HG02610 (cell line): ENCODE measurements at regions not wholly inside any gene's neighbourhood (a gene's known extent, or its start where the extent isn't known, plus 50 kb on each side); places are given as distances from the start of the nearest gene placed in this dataset.

Experiments
- ATAC-seq: cut with Tn5 transposase; IDR thresholded peaks from one replicate; pipeline ENCODE4 v1.9.1; 2021; ENCODE audit warnings: mild to moderate bottlenecking, moderate library complexity; ENCODE audit not compliant: unreplicated experiment

GRCh38 chr1:229950908-229951307 lies 116.1 kb upstream of the GALNT2 start:
- no peak for ATAC-seq

- no peak for ATAC-seq
These were observed 115.0 kb upstream of the GALNT2 start for GRCh38 chr1:229951856-229952534.

- no peak for ATAC-seq
These were observed 114.1 kb upstream of the GALNT2 start for GRCh38 chr1:229952670-229953520.

GRCh38 chr1:229953736-229954326 lies 113.2 kb upstream of the GALNT2 start:
- ATAC-seq: no peak

- ATAC-seq: no peak
These were observed 102.8 kb upstream of the GALNT2 start for GRCh38 chr1:229964281-229964680.

- ATAC-seq: no peak
These were observed 96.3 kb upstream of the GALNT2 start for GRCh38 chr1:229970714-229971113.

DNA sequence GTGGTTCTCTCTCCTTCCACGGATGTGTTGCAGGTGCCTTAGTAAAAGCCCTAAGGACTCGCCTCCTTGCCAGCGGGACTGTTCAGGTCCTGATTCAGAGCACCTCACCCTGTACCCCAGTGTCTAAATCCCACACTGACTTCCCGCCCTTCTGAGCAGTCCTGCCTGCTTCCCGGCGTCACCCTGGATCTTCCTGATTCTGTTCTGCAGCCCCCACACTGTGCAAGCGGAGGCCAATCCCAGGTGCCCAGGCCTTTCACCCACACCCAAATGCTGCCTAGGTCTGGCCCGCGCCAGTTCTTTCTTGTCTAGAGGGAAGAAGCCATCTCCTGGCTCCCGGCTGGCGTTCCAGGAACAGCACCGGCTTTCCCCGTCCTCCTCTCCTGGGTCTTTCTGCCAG lies 95.9 kb upstream of the GALNT2 start:
- ATAC-seq: no peak

DNA sequence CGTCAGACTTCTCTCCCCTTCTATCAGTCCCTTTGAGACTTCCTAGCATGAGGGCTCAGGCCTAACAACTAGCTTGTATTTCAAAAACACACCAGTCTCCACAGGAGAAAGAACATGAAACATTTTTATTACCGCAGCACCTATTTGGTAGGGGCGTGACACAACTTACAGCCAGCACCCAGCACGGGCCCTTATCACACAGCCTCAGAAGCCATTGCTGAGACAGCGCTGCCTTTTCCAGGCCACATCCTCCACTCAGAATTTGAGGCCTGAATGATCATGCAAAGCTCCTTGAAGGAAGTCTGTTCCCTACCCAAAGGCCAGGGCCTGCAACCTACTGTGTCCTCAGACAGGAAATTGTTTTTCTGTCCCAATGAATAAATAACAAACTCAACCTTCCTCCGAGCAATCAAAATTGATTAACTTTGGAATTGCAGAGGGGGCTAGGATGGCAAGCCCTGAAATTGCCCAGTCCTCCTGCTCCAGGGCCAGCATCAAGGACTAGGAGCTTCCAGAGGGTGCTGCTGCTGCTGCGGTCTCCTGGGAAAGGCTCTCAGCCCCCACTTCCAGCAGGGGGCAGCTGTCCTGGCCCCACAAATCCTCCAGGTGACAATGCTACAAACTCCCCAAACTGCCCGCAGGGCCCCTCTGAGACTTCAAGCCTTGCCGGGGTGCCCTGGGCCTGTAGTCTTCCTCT lies 94.3 kb upstream of the GALNT2 start:
- no peak for ATAC-seq

DNA sequence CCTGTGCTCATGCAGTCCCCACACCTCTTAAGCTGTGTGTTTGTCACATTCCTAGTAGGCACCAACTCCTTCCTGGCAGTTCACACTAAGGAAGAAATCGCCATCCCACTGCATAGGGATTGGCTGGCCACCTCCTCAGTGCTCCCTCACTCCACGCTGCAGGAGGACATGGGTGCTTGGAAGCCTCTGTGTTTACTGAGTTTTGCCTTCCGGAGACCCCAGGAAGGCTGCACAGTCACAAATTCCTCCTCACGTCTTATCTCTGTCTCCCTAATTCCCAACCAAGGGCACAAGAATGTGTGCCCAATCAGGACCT lies 93.8 kb upstream of the GALNT2 start:
- no peak for ATAC-seq

DNA sequence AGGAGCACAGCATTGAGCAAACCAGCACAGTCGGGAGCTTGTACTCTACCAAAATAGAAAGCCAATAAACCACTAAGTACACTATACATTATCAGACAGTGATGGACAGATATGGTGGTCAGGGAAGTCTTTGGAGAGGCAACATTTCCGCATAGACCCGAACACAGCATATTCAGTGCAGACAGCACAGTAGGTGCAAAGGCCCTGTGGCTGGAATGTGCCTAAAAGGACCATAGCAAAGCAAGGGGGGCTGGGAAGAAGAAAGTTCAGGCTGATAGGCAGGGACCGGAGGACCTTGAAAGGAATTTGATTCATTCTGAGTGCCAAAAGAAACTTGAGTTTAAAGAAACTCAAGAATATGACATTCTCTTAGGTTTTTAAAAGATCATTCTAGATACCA lies 92.0 kb upstream of the GALNT2 start:
- ATAC-seq: no peak

DNA sequence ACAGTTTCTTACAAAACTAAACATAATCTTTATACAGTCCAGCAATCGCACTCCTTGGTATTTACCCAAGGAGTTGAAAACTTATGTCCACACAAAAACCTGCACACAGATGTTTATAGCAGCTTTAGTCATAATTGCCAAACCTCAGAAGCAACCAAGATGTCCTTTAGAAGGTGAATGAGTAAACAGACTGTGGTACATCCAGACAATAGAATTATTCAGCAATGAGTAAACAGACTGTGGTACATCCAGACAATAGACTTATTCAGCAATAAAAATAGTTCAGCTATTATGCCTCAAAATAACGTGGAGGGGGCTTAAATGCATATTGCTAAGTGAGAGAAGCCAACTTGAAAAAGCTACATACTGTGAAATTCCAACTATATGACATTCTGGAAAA lies 87.0 kb upstream of the GALNT2 start:
- ATAC-seq: no peak

- ATAC-seq: no peak
These were observed 85.3 kb upstream of the GALNT2 start for GRCh38 chr1:229981736-229982135.

- ATAC-seq: no peak
These were observed 82.6 kb upstream of the GALNT2 start for GRCh38 chr1:229984310-229984991.

GRCh38 chr1:229984992-229985612 lies 81.9 kb upstream of the GALNT2 start:
- no peak for ATAC-seq

DNA sequence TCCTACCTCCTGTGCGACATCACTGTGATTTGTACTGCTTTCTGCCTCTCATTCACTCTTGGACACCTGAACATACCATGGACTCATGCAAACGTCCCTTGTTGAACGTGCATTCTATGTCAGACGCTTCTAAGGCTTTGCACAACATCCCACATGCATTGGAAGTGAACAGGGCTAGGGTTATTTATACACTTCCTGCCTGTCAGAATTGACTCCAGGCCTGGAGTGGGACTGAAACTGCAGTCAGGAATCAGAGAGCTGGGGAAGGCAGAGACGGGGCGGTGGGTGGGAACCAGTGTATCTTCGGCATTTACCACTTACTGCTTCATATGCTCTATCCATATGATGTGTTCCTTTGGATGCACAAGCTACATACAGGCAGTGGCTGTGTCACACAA lies 81.4 kb upstream of the GALNT2 start:
- ATAC-seq: no peak

- ATAC-seq: no peak
These were observed 80.2 kb upstream of the GALNT2 start for GRCh38 chr1:229986737-229987337.

DNA sequence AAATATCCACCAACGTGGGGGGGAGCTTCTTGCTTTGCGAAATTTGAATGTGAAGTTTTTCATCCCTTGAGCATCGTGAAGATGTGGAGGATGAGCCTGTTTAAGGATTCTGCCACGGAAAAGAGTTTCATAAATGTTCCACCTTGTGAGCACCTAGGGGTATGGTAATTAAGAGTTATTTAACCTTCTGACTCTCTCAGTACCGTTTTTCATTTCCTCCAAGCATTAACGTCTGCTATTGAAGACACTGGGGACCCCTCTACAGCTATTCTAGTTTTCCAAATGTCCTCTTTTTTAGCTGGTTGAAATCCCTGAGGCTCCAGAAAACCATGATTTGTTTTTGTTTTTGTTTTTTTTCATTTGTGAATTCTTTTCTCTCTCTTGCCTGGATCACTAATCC lies 79.1 kb upstream of the GALNT2 start:
- no peak for ATAC-seq

DNA sequence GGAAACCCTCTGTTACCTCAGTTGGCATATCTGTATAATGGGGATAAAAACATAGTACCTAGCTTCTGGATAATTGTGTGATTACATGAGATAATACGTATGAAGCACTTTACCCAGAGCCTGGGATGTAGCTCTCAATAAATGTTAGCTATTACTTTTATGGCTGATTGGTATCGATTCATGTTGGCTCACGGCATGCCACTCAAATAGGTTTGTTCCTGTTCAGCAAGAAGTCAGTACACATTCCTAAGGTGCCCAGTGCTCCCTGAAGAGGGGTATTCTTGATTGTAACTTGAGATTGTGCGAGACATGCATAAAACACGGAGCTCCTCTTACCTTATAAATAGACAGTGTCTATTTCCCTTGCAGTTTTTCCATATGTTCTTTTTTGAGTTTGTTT lies 78.5 kb upstream of the GALNT2 start:
- no peak for ATAC-seq

DNA sequence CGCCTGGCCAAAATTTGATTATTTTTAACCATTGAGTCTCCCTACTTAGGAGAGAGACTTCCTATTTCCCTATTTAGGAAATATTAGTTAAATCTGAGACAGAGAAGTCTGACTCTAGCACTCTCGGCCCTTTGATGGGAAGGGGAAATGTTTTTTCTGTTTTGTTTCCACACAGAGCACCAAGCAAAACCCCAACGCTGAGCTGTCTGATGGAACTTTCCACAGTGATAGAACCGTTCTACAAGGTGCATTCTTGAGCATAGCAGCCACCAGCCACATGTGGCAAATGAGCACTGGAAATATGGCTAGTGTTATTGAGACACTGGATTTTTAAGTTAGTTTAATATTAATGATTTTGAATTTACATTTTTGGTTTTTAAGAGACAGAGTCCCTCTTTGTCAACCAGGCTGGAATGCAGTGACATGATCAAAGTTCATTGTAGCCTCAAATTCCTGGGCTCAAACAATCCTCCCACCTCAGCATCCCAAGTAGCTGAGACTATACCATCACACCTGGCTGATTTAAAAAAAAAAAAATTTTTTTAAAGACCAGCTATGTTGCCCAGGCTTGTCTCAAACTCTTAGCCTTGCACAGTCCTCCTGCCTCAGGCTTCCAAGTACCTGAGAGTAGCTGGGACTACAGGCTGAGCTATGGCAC lies 77.3 kb upstream of the GALNT2 start:
- ATAC-seq: no peak

GRCh38 chr1:229990326-229990725 lies 76.7 kb upstream of the GALNT2 start:
- ATAC-seq: no peak
